ENCODE measurements at regions not wholly inside any gene's neighbourhood (a gene's known extent, or its start where the extent isn't known, plus 50 kb on each side); places are given as distances from the start of the nearest gene placed in this dataset.

- no peak for DNase-seq (ENCODE audit: low read depth)
- no peak overlapping the region for H3K4me3 ChIP-seq (ENCODE audit: low read depth, low read length)
- TF ChIP-seq CTCF (IDR thresholded peaks at IDR 0.05; ENCODE audit: low read depth, low read length, missing control alignments) = no peak
These were observed 120.8 kb upstream of the CDCA7L start for GRCh38 chr7:22066522-22066921.

DNA sequence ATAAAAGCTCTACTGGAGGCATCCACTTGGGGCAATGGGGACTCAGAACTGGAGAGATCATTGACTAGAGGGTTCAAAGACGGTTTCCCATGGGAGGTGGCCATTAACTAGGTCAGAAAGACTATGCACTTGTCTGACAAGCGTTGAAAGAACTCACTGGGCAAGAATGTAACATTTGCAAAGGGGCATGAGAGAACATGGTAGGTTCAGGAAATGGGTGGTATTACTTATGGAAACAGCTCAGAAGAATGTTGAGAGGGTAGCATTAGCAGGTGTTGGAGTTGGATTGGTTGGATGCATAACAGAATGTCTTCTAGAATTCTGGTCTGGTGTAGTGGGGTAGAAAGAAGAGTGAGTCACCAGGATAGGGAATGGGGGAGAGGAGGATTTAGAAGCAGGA lies 119.1 kb upstream of the CDCA7L start:
- TF ChIP-seq CTCF (IDR thresholded peaks at IDR 0.05; ENCODE audit: low read depth, low read length, missing control alignments) = no peak
- H3K4me3 ChIP-seq (ENCODE audit: low read depth, low read length) = no peak overlapping the region

DNA sequence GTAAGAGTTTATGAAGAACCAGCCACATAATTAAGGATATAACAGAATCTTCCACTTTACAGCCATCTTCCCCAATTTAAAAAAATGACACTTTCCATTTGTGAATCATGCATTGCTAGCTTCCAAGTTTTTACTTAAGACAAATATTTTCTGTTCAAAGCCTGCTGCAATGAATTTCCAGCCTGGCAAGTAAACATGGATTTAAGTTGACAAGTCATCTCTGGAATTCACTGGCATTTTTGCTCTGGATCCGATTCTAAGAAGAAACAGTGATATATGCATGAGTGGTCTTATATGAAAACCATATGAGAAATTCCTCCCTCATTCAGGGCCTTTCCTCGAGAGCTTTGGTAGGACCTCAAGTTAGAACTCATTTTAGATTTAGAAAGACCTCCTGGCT lies 116.1 kb upstream of the CDCA7L start:
- DNase-seq (ENCODE audit: low read depth) = no peak
- H3K4me3 ChIP-seq (ENCODE audit: low read depth, low read length) = no peak overlapping the region
- no peak for TF ChIP-seq CTCF (IDR thresholded peaks at IDR 0.05; ENCODE audit: low read depth, low read length, missing control alignments)

More for the DNA sequence above, 119.1 kb upstream of the CDCA7L start:
- no peak for DNase-seq (ENCODE audit: low read depth)

GRCh38 chr7:22060863-22061262 lies 115.2 kb upstream of the CDCA7L start:
- no peak overlapping the region for H3K4me3 ChIP-seq (ENCODE audit: low read depth, low read length)
- no peak for TF ChIP-seq CTCF (IDR thresholded peaks at IDR 0.05; ENCODE audit: low read depth, low read length, missing control alignments)
- no peak for DNase-seq (ENCODE audit: low read depth)

- TF ChIP-seq CTCF (IDR thresholded peaks at IDR 0.05; ENCODE audit: low read depth, low read length, missing control alignments) = no peak
- no peak for DNase-seq (ENCODE audit: low read depth)
- no peak overlapping the region for H3K4me3 ChIP-seq (ENCODE audit: low read depth, low read length)
These were observed 114.5 kb upstream of the CDCA7L start for GRCh38 chr7:22060197-22060596.

DNA sequence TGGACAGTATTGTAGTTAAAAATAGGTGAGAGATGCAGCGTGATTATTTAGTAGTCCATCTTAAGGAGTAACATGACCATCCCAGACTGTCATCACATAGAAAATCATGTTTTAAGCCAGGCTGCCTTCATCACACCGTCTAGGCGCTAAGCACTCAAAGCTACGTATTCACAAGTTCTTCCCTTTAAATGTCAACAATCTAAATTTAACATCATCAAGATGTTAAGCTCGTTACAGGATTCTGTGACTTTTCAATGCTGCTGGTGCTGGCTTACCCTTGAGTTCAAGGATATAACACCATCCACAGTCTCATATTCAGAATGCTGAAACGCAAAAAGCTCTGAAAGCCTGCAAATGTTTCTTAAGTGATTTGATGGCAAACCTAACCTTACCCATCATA lies 109.5 kb upstream of the CDCA7L start:
- no peak for DNase-seq (ENCODE audit: low read depth)
- TF ChIP-seq CTCF (IDR thresholded peaks at IDR 0.05; ENCODE audit: low read depth, low read length, missing control alignments) = no peak
- no peak overlapping the region for H3K4me3 ChIP-seq (ENCODE audit: low read depth, low read length)

DNA sequence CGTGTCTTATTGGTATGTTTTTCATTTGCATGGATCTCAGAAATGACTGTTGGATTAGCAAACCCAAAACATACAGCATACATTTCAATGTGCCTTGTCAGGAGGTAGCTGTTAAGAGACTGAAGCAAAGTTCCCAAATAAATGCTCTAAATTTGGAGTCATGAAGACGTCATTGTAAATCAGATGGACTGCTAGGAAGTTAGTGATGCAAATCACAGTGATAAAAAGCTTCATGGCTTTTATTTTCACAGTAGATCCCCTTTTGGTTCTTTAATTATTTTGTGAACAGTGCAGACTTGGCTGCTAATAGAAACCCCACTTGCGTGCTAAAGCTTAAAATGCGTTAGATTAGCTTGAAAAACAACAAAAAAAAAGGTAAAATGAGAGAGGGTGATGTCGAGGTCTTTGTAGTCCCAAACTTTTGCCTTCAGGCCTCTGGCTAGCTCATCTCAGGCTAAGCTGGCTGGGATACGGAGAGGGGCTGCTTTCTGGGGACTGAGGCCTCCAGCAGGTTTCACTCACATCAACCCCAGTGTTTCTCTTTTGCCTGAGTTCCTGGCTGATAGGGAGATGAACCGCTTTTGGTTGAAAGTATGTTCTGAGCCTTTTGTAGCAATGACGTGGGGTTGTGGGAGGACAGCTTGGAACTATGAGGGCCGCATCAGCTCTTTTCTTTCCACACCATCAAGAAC lies 107.1 kb upstream of the CDCA7L start:
- TF ChIP-seq CTCF (IDR thresholded peaks at IDR 0.05; ENCODE audit: low read depth, low read length, missing control alignments) = no peak
- no peak for DNase-seq (ENCODE audit: low read depth)

More for the DNA sequence above, 107.1 kb upstream of the CDCA7L start:
- H3K4me3 ChIP-seq (ENCODE audit: low read depth, low read length) = no peak overlapping the region
